T-helper 2 cell treated with Interferon-gamma antibody and Interleukin-4, amounts not matched to agents 5 μg/mL and 100 μg/mL, for 36 hours (primary cell): ENCODE measurements at regions not wholly inside any gene's neighbourhood (a gene's known extent, or its start where the extent isn't known, plus 50 kb on each side); places are given as distances from the start of the nearest gene placed in this dataset.
"Not testable (repeated sequence)": the region's sequence is repeated elsewhere in the genome, so short reads cannot be mapped to it uniquely, and the experiment has no call there.

Source experiments
- DNase-seq: peaks from one replicate; pipeline ENCODE4 v3.0.0; 2021; ENCODE audit warnings: low spot score
- H3K27ac Mint-ChIP-seq: one replicate; pipeline ENCODE4 v1.8.0; 2021; ENCODE audit warnings: mild to moderate bottlenecking, mixed read lengths
- H3K27me3 Mint-ChIP-seq: one replicate; pipeline ENCODE4 v1.8.0; 2021; ENCODE audit warnings: low read depth, mixed read lengths
- H3K36me3 Mint-ChIP-seq: one replicate; pipeline ENCODE4 v1.8.0; 2021; ENCODE audit warnings: low read depth, mixed read lengths
- H3K4me1 Mint-ChIP-seq: one replicate; pipeline ENCODE4 v1.8.0; 2021; ENCODE audit warnings: low read depth, mixed read lengths
- H3K4me3 Mint-ChIP-seq: one replicate; pipeline ENCODE4 v1.8.0; 2022; ENCODE audit warnings: mild to moderate bottlenecking, moderate library complexity, mixed read lengths
- H3K9me3 Mint-ChIP-seq: one replicate; pipeline ENCODE4 v1.8.0; 2021; ENCODE audit warnings: mixed read lengths

- no peak for DNase-seq
- Mint-ChIP-seq H3K9me3 (no peaks in the 10 kb centered on the region), H3K27ac (no peak overlapping the region), H3K4me3 (no peak overlapping the region), H3K27me3 (peaks cover 2% of the 10 kb centered on the region), H3K36me3 (no peaks in the 10 kb centered on the region), H3K4me1 (peaks cover 10% of the 10 kb centered on the region)
Measured at GRCh38 chr7:106572394-106573124, 88.4 kb downstream of the CCDC71L start.

- Mint-ChIP-seq H3K27ac (no peak overlapping the region), H3K27me3 (peaks cover 2% of the 10 kb centered on the region), H3K4me1 (peaks cover 10% of the 10 kb centered on the region), H3K9me3 (no peaks in the 10 kb centered on the region), H3K36me3 (no peaks in the 10 kb centered on the region), H3K4me3 (no peak overlapping the region)
- DNase-seq, result no peak
Measured at GRCh38 chr7:106571563-106571962, 89.4 kb downstream of the CCDC71L start.

GRCh38 chr7:106570948-106571418, 90.0 kb downstream of the CCDC71L start:
- Mint-ChIP-seq H3K27me3 (no peaks in the 10 kb centered on the region), H3K4me3 (no peak overlapping the region), H3K4me1 (peaks cover 10% of the 10 kb centered on the region), H3K9me3 (no peaks in the 10 kb centered on the region), H3K36me3 (no peaks in the 10 kb centered on the region), H3K27ac (no peak overlapping the region)
- DNase-seq, result no peak

- H3K4me3 Mint-ChIP-seq, result no peak overlapping the region
- H3K27me3 Mint-ChIP-seq, result no peaks in the 10 kb centered on the region
- DNase-seq, result no peak
- no peak overlapping the region for H3K27ac Mint-ChIP-seq
- peaks cover 10% of the 10 kb centered on the region for H3K4me1 Mint-ChIP-seq
- H3K36me3 Mint-ChIP-seq, result no peaks in the 10 kb centered on the region
- H3K9me3 Mint-ChIP-seq, result no peaks in the 10 kb centered on the region
Measured at GRCh38 chr7:106570146-106570545, 90.8 kb downstream of the CCDC71L start.

GRCh38 chr7:106569500-106569929, 91.4 kb downstream of the CCDC71L start:
- Mint-ChIP-seq H3K27ac (no peak overlapping the region), H3K36me3 (no peaks in the 10 kb centered on the region), H3K4me1 (peaks cover 10% of the 10 kb centered on the region), H3K27me3 (no peaks in the 10 kb centered on the region), H3K9me3 (no peaks in the 10 kb centered on the region), H3K4me3 (no peak overlapping the region)
- DNase-seq, result no peak

GRCh38 chr7:106568680-106569499, 92.1 kb downstream of the CCDC71L start:
- H3K4me3 Mint-ChIP-seq, result no peak overlapping the region
- no peaks in the 10 kb centered on the region for H3K36me3 Mint-ChIP-seq
- H3K27me3 Mint-ChIP-seq, result no peaks in the 10 kb centered on the region
- H3K4me1 Mint-ChIP-seq, result peaks cover 10% of the 10 kb centered on the region
- H3K27ac Mint-ChIP-seq, result no peak overlapping the region
- DNase-seq, result no peak
- H3K9me3 Mint-ChIP-seq, result no peaks in the 10 kb centered on the region

GRCh38 chr7:106568002-106568679, 92.8 kb downstream of the CCDC71L start:
- H3K27ac Mint-ChIP-seq, result no peak overlapping the region
- DNase-seq, result no peak
- H3K36me3 Mint-ChIP-seq, result no peaks in the 10 kb centered on the region
- H3K27me3 Mint-ChIP-seq, result no peaks in the 10 kb centered on the region
- no peaks in the 10 kb centered on the region for H3K9me3 Mint-ChIP-seq
- peaks cover 10% of the 10 kb centered on the region for H3K4me1 Mint-ChIP-seq
- H3K4me3 Mint-ChIP-seq, result no peak overlapping the region

GRCh38 chr7:106567204-106568001, 93.6 kb downstream of the CCDC71L start:
- not testable (repeated sequence) for H3K27me3 Mint-ChIP-seq, DNase-seq, H3K36me3 Mint-ChIP-seq, H3K9me3 Mint-ChIP-seq, H3K4me3 Mint-ChIP-seq
- H3K27ac Mint-ChIP-seq, result peak overlapping the region; percentile 47
- H3K4me1 Mint-ChIP-seq, result peaks cover 10% of the 10 kb centered on the region

- Mint-ChIP-seq H3K27me3 (no peaks in the 10 kb centered on the region), H3K27ac (no peak overlapping the region), H3K4me3 (no peak overlapping the region), H3K4me1 (peaks cover 10% of the 10 kb centered on the region), H3K36me3 (no peaks in the 10 kb centered on the region), H3K9me3 (no peaks in the 10 kb centered on the region)
- DNase-seq, result no peak
Measured at GRCh38 chr7:106566672-106567071, 94.3 kb downstream of the CCDC71L start.

- DNase-seq, result no peak
- no peak overlapping the region for H3K4me3 Mint-ChIP-seq
- H3K27me3 Mint-ChIP-seq, result no peaks in the 10 kb centered on the region
- H3K36me3 Mint-ChIP-seq, result no peaks in the 10 kb centered on the region
- H3K9me3 Mint-ChIP-seq, result no peaks in the 10 kb centered on the region
- no peak overlapping the region for H3K27ac Mint-ChIP-seq
- peaks cover 10% of the 10 kb centered on the region for H3K4me1 Mint-ChIP-seq
Measured at GRCh38 chr7:106566196-106566595, 94.8 kb downstream of the CCDC71L start.

GRCh38 chr7:106565428-106565827, 95.5 kb downstream of the CCDC71L start:
- peaks cover 7% of the 10 kb centered on the region for H3K4me1 Mint-ChIP-seq
- no peak overlapping the region for H3K4me3 Mint-ChIP-seq
- no peaks in the 10 kb centered on the region for H3K36me3 Mint-ChIP-seq
- H3K27ac Mint-ChIP-seq, result no peak overlapping the region
- no peaks in the 10 kb centered on the region for H3K27me3 Mint-ChIP-seq
- H3K9me3 Mint-ChIP-seq, result no peaks in the 10 kb centered on the region
- DNase-seq, result no peak

- DNase-seq, result no peak
- no peaks in the 10 kb centered on the region for H3K27me3 Mint-ChIP-seq
- no peaks in the 10 kb centered on the region for H3K9me3 Mint-ChIP-seq
- H3K4me1 Mint-ChIP-seq, result peaks cover 2% of the 10 kb centered on the region
- H3K4me3 Mint-ChIP-seq, result no peak overlapping the region
- H3K27ac Mint-ChIP-seq, result no peak overlapping the region
- no peaks in the 10 kb centered on the region for H3K36me3 Mint-ChIP-seq
Measured at GRCh38 chr7:106563466-106564150, 97.3 kb downstream of the CCDC71L start.
